SU-DHL-6 (cell line): ENCODE measurements at regions not wholly inside any gene's neighbourhood (a gene's known extent, or its start where the extent isn't known, plus 50 kb on each side); places are given as distances from the start of the nearest gene placed in this dataset.

Source experiments
- H2AFZ ChIP-seq: fragments of 200-600 bp; sonication (generic); 2 replicates; pipeline ENCODE4 v1.6.1; 2014; ENCODE audit warnings: low read depth, mild to moderate bottlenecking, moderate library complexity, mixed read lengths, antibody characterized with exemption, low read length; ENCODE audit not compliant: severe bottlenecking
- H3F3A ChIP-seq: fragments of 200-600 bp; shearing (Covaris generic); 2 replicates; pipeline ENCODE4 v1.6.0; 2016; ENCODE audit warnings: antibody characterized with exemption, mild to moderate bottlenecking; ENCODE audit not compliant: insufficient read depth
- H3K27ac ChIP-seq: fragments of 200-600 bp; sonication (generic); 2 replicates; pipeline ENCODE4 v1.5.1; 2016; ENCODE audit warnings: low read depth, mild to moderate bottlenecking, low read length, moderate library complexity, mixed read lengths
- H3K27me3 ChIP-seq: fragments of 200-600 bp; sonication (generic), shearing (Covaris generic); 2 replicates; pipeline ENCODE4 v1.6.0; 2014; ENCODE audit warnings: mild to moderate bottlenecking, low read length
- H3K36me3 ChIP-seq: fragments of 200-600 bp; sonication (generic); 2 replicates; pipeline ENCODE4 v1.6.1; 2014; ENCODE audit warnings: mild to moderate bottlenecking, low read length, mixed read lengths
- H3K4me2 ChIP-seq: fragments of 300-600, 200-600 bp; shearing (Covaris generic), sonication (generic); 2 replicates; pipeline ENCODE4 v1.6.0; 2014; ENCODE audit warnings: low read length, low read depth, mild to moderate bottlenecking; ENCODE audit not compliant: poor library complexity, severe bottlenecking
- H3K4me3 ChIP-seq: fragments of 200-600 bp; sonication (generic); 2 replicates; pipeline ENCODE4 v1.5.1; 2014; ENCODE audit warnings: antibody characterized with exemption, low read length, mild to moderate bottlenecking, mixed read lengths; ENCODE audit not compliant: insufficient read depth, poor library complexity, severe bottlenecking
- H3K79me2 ChIP-seq: fragments of 200-600 bp; sonication (generic); 2 replicates; pipeline ENCODE4 v1.6.1; 2014; ENCODE audit warnings: mild to moderate bottlenecking, low read length, moderate library complexity; ENCODE audit not compliant: insufficient read depth
- H3K9ac ChIP-seq: fragments of 200-600 bp; sonication (generic); 2 replicates; pipeline ENCODE4 v1.7.0; 2014; ENCODE audit warnings: mild to moderate bottlenecking, low read length
- H3K9me2 ChIP-seq: fragments of 200-600 bp; sonication (generic); replicated peaks from 2 replicates; pipeline ENCODE4 v1.6.1; 2014; ENCODE audit warnings: low read length; ENCODE audit not compliant: insufficient read depth
- H3K9me3 ChIP-seq: fragments of 200-600 bp; sonication (generic); 2 replicates; pipeline ENCODE4 v1.6.1; 2014; ENCODE audit warnings: low read length, mixed read lengths; ENCODE audit not compliant: insufficient read depth
- H4K20me1 ChIP-seq: fragments of 200-600 bp; sonication (generic); 2 replicates; pipeline ENCODE4 v1.6.1; 2014; ENCODE audit warnings: low read depth, mild to moderate bottlenecking, antibody characterized with exemption, low read length, moderate library complexity, mixed read lengths
- EZH2phosphoT487 ChIP-seq: fragments of 200-600 bp; sonication (generic), shearing (Covaris generic); conservative IDR thresholded peaks from 2 replicates; pipeline ENCODE4 v1.6.1; 2018; ENCODE audit warnings: mild to moderate bottlenecking, antibody characterized with exemption, low read length, moderate library complexity, mixed read lengths
- TF ChIP-seq, protein P1 (sequence below): fragments of 200-600 bp; sonication (generic); IDR thresholded peaks from one replicate; pipeline ENCODE4 v1.5.1; 2017; ENCODE audit warnings: antibody characterized with exemption, mild to moderate bottlenecking, low read length, moderate library complexity; ENCODE audit not compliant: insufficient read depth, poor library complexity, severe bottlenecking

DNA sequence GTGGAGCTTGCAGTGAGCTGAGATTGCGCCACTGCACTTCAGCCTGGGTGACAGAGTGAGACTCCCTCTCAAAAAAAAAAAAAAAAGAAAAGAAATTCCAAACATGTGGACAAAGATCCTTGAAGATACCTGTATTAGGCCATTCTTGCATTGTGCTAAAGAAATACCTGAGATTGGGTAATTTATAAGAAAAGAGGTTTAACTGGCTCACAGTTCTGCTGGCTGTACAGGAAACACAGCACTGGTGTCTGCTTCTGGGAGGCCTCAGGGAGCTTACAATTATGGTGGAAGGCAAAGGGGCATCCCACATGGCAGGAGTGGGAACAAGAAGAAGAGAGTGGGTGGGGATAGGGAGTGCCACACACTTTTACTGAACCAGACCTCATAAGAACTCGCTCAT, 140.1 kb downstream of the SS18 start:
- H4K20me1 ChIP-seq = no peaks in the 10 kb centered on the region
- no peak overlapping the region for H3K4me3 ChIP-seq
- H3K4me2 ChIP-seq = no peak overlapping the region
- no peaks in the 10 kb centered on the region for H3F3A ChIP-seq
- no peak overlapping the region for H3K9ac ChIP-seq
- no peak for TF ChIP-seq EZH2phosphoT487
- TF ChIP-seq, protein P1, sequence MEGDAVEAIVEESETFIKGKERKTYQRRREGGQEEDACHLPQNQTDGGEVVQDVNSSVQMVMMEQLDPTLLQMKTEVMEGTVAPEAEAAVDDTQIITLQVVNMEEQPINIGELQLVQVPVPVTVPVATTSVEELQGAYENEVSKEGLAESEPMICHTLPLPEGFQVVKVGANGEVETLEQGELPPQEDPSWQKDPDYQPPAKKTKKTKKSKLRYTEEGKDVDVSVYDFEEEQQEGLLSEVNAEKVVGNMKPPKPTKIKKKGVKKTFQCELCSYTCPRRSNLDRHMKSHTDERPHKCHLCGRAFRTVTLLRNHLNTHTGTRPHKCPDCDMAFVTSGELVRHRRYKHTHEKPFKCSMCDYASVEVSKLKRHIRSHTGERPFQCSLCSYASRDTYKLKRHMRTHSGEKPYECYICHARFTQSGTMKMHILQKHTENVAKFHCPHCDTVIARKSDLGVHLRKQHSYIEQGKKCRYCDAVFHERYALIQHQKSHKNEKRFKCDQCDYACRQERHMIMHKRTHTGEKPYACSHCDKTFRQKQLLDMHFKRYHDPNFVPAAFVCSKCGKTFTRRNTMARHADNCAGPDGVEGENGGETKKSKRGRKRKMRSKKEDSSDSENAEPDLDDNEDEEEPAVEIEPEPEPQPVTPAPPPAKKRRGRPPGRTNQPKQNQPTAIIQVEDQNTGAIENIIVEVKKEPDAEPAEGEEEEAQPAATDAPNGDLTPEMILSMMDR = no peak
- H3K36me3 ChIP-seq = no peaks in the 10 kb centered on the region
- no peak overlapping the region for H3K27ac ChIP-seq
- no peaks in the 10 kb centered on the region for H3K9me2 ChIP-seq
- H3K9me3 ChIP-seq = no peaks in the 10 kb centered on the region
- no peaks in the 10 kb centered on the region for H3K79me2 ChIP-seq
- H2AFZ ChIP-seq = no peak overlapping the region
- no peaks in the 10 kb centered on the region for H3K27me3 ChIP-seq

GRCh38 chr18:25946540-25946939, 143.9 kb downstream of the SS18 start:
- Histone ChIP-seq H3K79me2 (no peaks in the 10 kb centered on the region), H3K4me2 (no peak overlapping the region), H3K9me2 (no peaks in the 10 kb centered on the region), H2AFZ (no peak overlapping the region), H3K9me3 (no peaks in the 10 kb centered on the region), H3F3A (no peaks in the 10 kb centered on the region), H3K4me3 (no peak overlapping the region), H4K20me1 (no peaks in the 10 kb centered on the region), H3K9ac (no peak overlapping the region), H3K27ac (no peak overlapping the region), H3K36me3 (no peaks in the 10 kb centered on the region), H3K27me3 (no peaks in the 10 kb centered on the region)
- TF ChIP-seq, protein P1 = no peak
- no peak for TF ChIP-seq EZH2phosphoT487

- Histone ChIP-seq H3K27ac (no peak overlapping the region), H3K79me2 (no peaks in the 10 kb centered on the region), H3K9me2 (no peaks in the 10 kb centered on the region), H2AFZ (no peak overlapping the region), H3F3A (no peaks in the 10 kb centered on the region), H3K36me3 (no peaks in the 10 kb centered on the region; the same call in 1 of the 2 replicates), H3K4me3 (no peak overlapping the region), H4K20me1 (no peaks in the 10 kb centered on the region), H3K9ac (no peak overlapping the region), H3K27me3 (no peaks in the 10 kb centered on the region), H3K9me3 (no peaks in the 10 kb centered on the region), H3K4me2 (no peak overlapping the region)
- TF ChIP-seq, protein P1 = no peak
- no peak for TF ChIP-seq EZH2phosphoT487
These were observed 155.1 kb downstream of the SS18 start for GRCh38 chr18:25935356-25935755.

DNA sequence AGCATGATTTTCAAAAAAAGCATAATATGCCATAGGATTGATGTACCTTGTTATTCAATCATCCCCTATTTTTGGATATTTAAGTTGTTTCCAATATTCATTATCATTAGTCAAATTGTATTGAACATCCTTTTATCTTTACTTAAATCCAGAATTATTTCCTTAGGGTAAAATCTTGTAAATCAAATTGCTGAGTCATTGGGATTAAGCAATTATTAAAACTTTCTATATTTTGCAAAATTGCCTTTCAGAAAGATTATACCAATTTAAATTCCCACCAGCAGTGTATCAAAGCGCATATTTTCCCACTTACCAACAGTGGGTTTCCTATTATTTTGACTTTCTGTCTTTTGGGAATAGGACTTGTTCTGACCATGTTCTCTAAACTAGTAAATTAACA, 159.3 kb downstream of the SS18 start:
- TF ChIP-seq, protein P1 = no peak
- TF ChIP-seq EZH2phosphoT487 = no peak
- Histone ChIP-seq H3F3A (no peaks in the 10 kb centered on the region), H3K27ac (no peak overlapping the region), H3K27me3 (no peaks in the 10 kb centered on the region), H3K9ac (no peak overlapping the region), H3K4me3 (no peak overlapping the region), H4K20me1 (no peaks in the 10 kb centered on the region), H3K79me2 (no peaks in the 10 kb centered on the region), H3K4me2 (no peak overlapping the region), H3K9me3 (no peaks in the 10 kb centered on the region), H3K9me2 (no peaks in the 10 kb centered on the region), H2AFZ (no peak overlapping the region), H3K36me3 (no peaks in the 10 kb centered on the region)
